RPMI8226 (cell line): ENCODE measurements at regions not wholly inside any gene's neighbourhood (a gene's known extent, or its start where the extent isn't known, plus 50 kb on each side); places are given as distances from the start of the nearest gene placed in this dataset.

ENCODE experiments used
- DNase-seq: peaks from one replicate; pipeline ENCODE4 v3.0.0-alpha.2; 2015

- no peak for DNase-seq
Measured at GRCh38 chr16:6484081-6484480, 848.6 kb upstream of the RBFOX1 start.

- DNase-seq: no peak
Measured at GRCh38 chr16:6483469-6484033, 849.1 kb upstream of the RBFOX1 start.

- DNase-seq: peak; percentile 11
Measured at GRCh38 chr16:6482696-6483468, 849.8 kb upstream of the RBFOX1 start.

GRCh38 chr16:6481894-6482293 lies 850.8 kb upstream of the RBFOX1 start:
- no peak for DNase-seq

- DNase-seq: no peak
Measured at GRCh38 chr16:6453742-6454141, 878.9 kb upstream of the RBFOX1 start.

GRCh38 chr16:6447021-6447790 lies 885.4 kb upstream of the RBFOX1 start:
- no peak for DNase-seq

GRCh38 chr16:6446370-6446769 lies 886.3 kb upstream of the RBFOX1 start:
- DNase-seq: peak; percentile 25

GRCh38 chr16:6439129-6439528 lies 893.5 kb upstream of the RBFOX1 start:
- DNase-seq: no peak

GRCh38 chr16:6428861-6429260 lies 903.8 kb upstream of the RBFOX1 start:
- no peak for DNase-seq

- DNase-seq: no peak
Measured at GRCh38 chr16:6427621-6428020, 905.0 kb upstream of the RBFOX1 start.

GRCh38 chr16:6407596-6407995 lies 925.0 kb upstream of the RBFOX1 start:
- DNase-seq: no peak

- no peak for DNase-seq
Measured at GRCh38 chr16:6406028-6406427, 926.6 kb upstream of the RBFOX1 start.

- no peak for DNase-seq
Measured at GRCh38 chr16:6382924-6383459, 949.7 kb upstream of the RBFOX1 start.

- no peak for DNase-seq
Measured at GRCh38 chr16:6381896-6382295, 950.7 kb upstream of the RBFOX1 start.

GRCh38 chr16:6377956-6378355 lies 954.7 kb upstream of the RBFOX1 start:
- DNase-seq: no peak

GRCh38 chr16:6375465-6376075 lies 957.1 kb upstream of the RBFOX1 start:
- DNase-seq: no peak

GRCh38 chr16:6374821-6375220 lies 957.8 kb upstream of the RBFOX1 start:
- no peak for DNase-seq

- no peak for DNase-seq
Measured at GRCh38 chr16:6364846-6365245, 967.8 kb upstream of the RBFOX1 start.

- no peak for DNase-seq
Measured at GRCh38 chr16:6363896-6364607, 968.6 kb upstream of the RBFOX1 start.

- DNase-seq: no peak
Measured at GRCh38 chr16:6363396-6363795, 969.2 kb upstream of the RBFOX1 start.

- DNase-seq: no peak
Measured at GRCh38 chr16:6362321-6362720, 970.3 kb upstream of the RBFOX1 start.

- DNase-seq: no peak
Measured at GRCh38 chr16:6360641-6361040, 972.0 kb upstream of the RBFOX1 start.

GRCh38 chr16:6356911-6357310 lies 975.7 kb upstream of the RBFOX1 start:
- no peak for DNase-seq
